Fibroblast of villous mesenchyme (primary cell): ENCODE measurements at regions not wholly inside any gene's neighbourhood (a gene's known extent, or its start where the extent isn't known, plus 50 kb on each side); places are given as distances from the start of the nearest gene placed in this dataset.

ENCODE experiments used
- DNase-seq: peaks from one replicate; pipeline ENCODE4 v3.0.0-alpha.2; 2010; ENCODE audit warnings: low read depth
- H3K4me3 ChIP-seq: 2 replicates; pipeline ENCODE4 v1.5.1; 2011; ENCODE audit warnings: low read depth, mild to moderate bottlenecking, low read length
- CTCF ChIP-seq: IDR thresholded peaks from 2 replicates; pipeline ENCODE4 v1.5.1; 2012; ENCODE audit warnings: low read depth, mild to moderate bottlenecking, low read length; ENCODE audit not compliant: insufficient read depth

GRCh38 chr16:77551357-77551756, 116.5 kb upstream of the ADAMTS18 start:
- no peak overlapping the region for H3K4me3 ChIP-seq
- no peak for DNase-seq

GRCh38 chr16:77553130-77553529, 118.3 kb upstream of the ADAMTS18 start:
- H3K4me3 ChIP-seq, result no peak overlapping the region
- no peak for TF ChIP-seq CTCF
- no peak for DNase-seq

More at GRCh38 chr16:77551357-77551756, 116.5 kb upstream of the ADAMTS18 start:
- no peak for TF ChIP-seq CTCF

GRCh38 chr16:77555126-77555525, 120.3 kb upstream of the ADAMTS18 start:
- no peak for DNase-seq
- no peak overlapping the region for H3K4me3 ChIP-seq
- TF ChIP-seq CTCF, result no peak

GRCh38 chr16:77555791-77556190, 121.0 kb upstream of the ADAMTS18 start:
- no peak overlapping the region for H3K4me3 ChIP-seq
- no peak for TF ChIP-seq CTCF
- no peak for DNase-seq

GRCh38 chr16:77556201-77556873, 121.5 kb upstream of the ADAMTS18 start:
- no peak for DNase-seq
- TF ChIP-seq CTCF, result no peak
- no peak overlapping the region for H3K4me3 ChIP-seq

GRCh38 chr16:77557385-77557784, 122.6 kb upstream of the ADAMTS18 start:
- H3K4me3 ChIP-seq, result no peak overlapping the region
- TF ChIP-seq CTCF, result no peak
- DNase-seq, result no peak

- TF ChIP-seq CTCF, result no peak
- peak; percentile 5 for DNase-seq
- no peak overlapping the region for H3K4me3 ChIP-seq
These were observed 124.0 kb upstream of the ADAMTS18 start for GRCh38 chr16:77558786-77559185.
